ENCODE measurements at regions not wholly inside any gene's neighbourhood (a gene's known extent, or its start where the extent isn't known, plus 50 kb on each side); places are given as distances from the start of the nearest gene placed in this dataset.

GRCh38 chr2:220513573-220514288 is 886.3 kb downstream of the SLC4A3 start:
- TF ChIP-seq, protein P1, sequence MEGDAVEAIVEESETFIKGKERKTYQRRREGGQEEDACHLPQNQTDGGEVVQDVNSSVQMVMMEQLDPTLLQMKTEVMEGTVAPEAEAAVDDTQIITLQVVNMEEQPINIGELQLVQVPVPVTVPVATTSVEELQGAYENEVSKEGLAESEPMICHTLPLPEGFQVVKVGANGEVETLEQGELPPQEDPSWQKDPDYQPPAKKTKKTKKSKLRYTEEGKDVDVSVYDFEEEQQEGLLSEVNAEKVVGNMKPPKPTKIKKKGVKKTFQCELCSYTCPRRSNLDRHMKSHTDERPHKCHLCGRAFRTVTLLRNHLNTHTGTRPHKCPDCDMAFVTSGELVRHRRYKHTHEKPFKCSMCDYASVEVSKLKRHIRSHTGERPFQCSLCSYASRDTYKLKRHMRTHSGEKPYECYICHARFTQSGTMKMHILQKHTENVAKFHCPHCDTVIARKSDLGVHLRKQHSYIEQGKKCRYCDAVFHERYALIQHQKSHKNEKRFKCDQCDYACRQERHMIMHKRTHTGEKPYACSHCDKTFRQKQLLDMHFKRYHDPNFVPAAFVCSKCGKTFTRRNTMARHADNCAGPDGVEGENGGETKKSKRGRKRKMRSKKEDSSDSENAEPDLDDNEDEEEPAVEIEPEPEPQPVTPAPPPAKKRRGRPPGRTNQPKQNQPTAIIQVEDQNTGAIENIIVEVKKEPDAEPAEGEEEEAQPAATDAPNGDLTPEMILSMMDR (IDR thresholded peaks at IDR 0.05 in 4 of 5, conservative IDR thresholded peaks at IDR 0.05 in 1 of 5), result no peak
- TF ChIP-seq POLR2A (IDR thresholded peaks at IDR 0.05), result no peak

All from gastrocnemius medialis (tissue), 4 donors.